H9 (cell line): ENCODE measurements at regions not wholly inside any gene's neighbourhood (a gene's known extent, or its start where the extent isn't known, plus 50 kb on each side); places are given as distances from the start of the nearest gene placed in this dataset.

Experiments
- DNase-seq: peaks from one replicate; pipeline ENCODE4 v3.0.0-alpha.2; 2017
- H2AFZ ChIP-seq: one replicate; pipeline ENCODE4 v1.6.1; 2013; ENCODE audit warnings: mild to moderate bottlenecking, low read length, control low read depth, moderate library complexity
- H2AK5ac ChIP-seq: 2 replicates; pipeline ENCODE4 v1.6.1; 2013; ENCODE audit warnings: low read length, control low read depth, mixed read lengths; ENCODE audit not compliant: insufficient read length
- H2BK120ac ChIP-seq: one replicate; pipeline ENCODE4 v1.6.1; 2013; ENCODE audit warnings: low read depth, mild to moderate bottlenecking, low read length, control low read depth, inconsistent platforms; ENCODE audit not compliant: poor library complexity, severe bottlenecking
- H2BK12ac ChIP-seq: 2 replicates; pipeline ENCODE4 v1.6.1; 2013; ENCODE audit warnings: low read length, control low read depth, mixed read lengths, low read depth; ENCODE audit not compliant: insufficient read length
- H2BK15ac ChIP-seq: 2 replicates; pipeline ENCODE4 v1.6.1; 2013; ENCODE audit warnings: low read depth, low read length, control low read depth
- H2BK20ac ChIP-seq: one replicate; pipeline ENCODE4 v1.6.1; 2013; ENCODE audit warnings: low read depth, mild to moderate bottlenecking, low read length, control low read depth, inconsistent platforms; ENCODE audit not compliant: poor library complexity, severe bottlenecking
- H2BK5ac ChIP-seq: 2 replicates; pipeline ENCODE4 v1.6.1; 2013; ENCODE audit warnings: low read length, control low read depth, mixed read lengths; ENCODE audit not compliant: insufficient read length
- H3K14ac ChIP-seq: 2 replicates; pipeline ENCODE4 v1.6.1; 2013; ENCODE audit warnings: low read length, control low read depth; ENCODE audit not compliant: insufficient read depth
- H3K18ac ChIP-seq: 2 replicates; pipeline ENCODE4 v1.6.1; 2013; ENCODE audit warnings: low read depth, mild to moderate bottlenecking, mixed read lengths, low read length, control low read depth; ENCODE audit not compliant: insufficient read length
- H3K23ac ChIP-seq: 2 replicates; pipeline ENCODE4 v1.6.1; 2013; ENCODE audit warnings: low read length, control low read depth, mixed read lengths, low read depth; ENCODE audit not compliant: insufficient read length
- H3K23me2 ChIP-seq: 2 replicates; pipeline ENCODE4 v1.6.1; 2013; ENCODE audit warnings: low read depth, mild to moderate bottlenecking, mixed read lengths, low read length, control low read depth; ENCODE audit not compliant: insufficient read length, poor library complexity, severe bottlenecking
- H3K27ac ChIP-seq: 2 replicates; pipeline ENCODE4 v1.5.1; 2013; ENCODE audit warnings: low read length, control low read depth, mixed read lengths, low read depth; ENCODE audit not compliant: insufficient read length
- H3K27me3 ChIP-seq: 2 replicates; pipeline ENCODE4 v1.6.1; 2013; ENCODE audit warnings: low read length, control low read depth, inconsistent platforms; ENCODE audit not compliant: insufficient read depth
- H3K4ac ChIP-seq: 2 replicates; pipeline ENCODE4 v1.6.1; 2013; ENCODE audit warnings: low read depth, mild to moderate bottlenecking, control low read depth, inconsistent platforms, low read length, moderate library complexity
- H3K4me1 ChIP-seq: 2 replicates; pipeline ENCODE4 v1.6.1; 2013; ENCODE audit warnings: low read length, control low read depth, inconsistent platforms; ENCODE audit not compliant: insufficient read depth
- H3K4me2 ChIP-seq: 2 replicates; pipeline ENCODE4 v1.6.1; 2013; ENCODE audit warnings: low read length, control low read depth, mixed read lengths; ENCODE audit not compliant: insufficient read length, insufficient read depth
- H3K56ac ChIP-seq: 2 replicates; pipeline ENCODE4 v1.6.1; 2013; ENCODE audit warnings: low read depth, mild to moderate bottlenecking, mixed read lengths, low read length, control low read depth; ENCODE audit not compliant: insufficient read length
- H3K79me1 ChIP-seq: 2 replicates; pipeline ENCODE4 v1.6.1; 2013; ENCODE audit warnings: low read depth, mild to moderate bottlenecking, moderate library complexity, low read length, control low read depth, inconsistent platforms; ENCODE audit not compliant: insufficient read depth, poor library complexity, severe bottlenecking
- H3K79me2 ChIP-seq: 2 replicates; pipeline ENCODE4 v1.6.1; 2013; ENCODE audit warnings: low read length, control low read depth, inconsistent platforms; ENCODE audit not compliant: insufficient read depth
- H3K9ac ChIP-seq: 2 replicates; pipeline ENCODE4 v1.6.1; 2013; ENCODE audit warnings: low read length, control low read depth, mixed read lengths; ENCODE audit not compliant: insufficient read length; ENCODE audit errors: extremely low read depth
- H3K9me3 ChIP-seq: one replicate; pipeline ENCODE4 v1.6.1; 2013; ENCODE audit warnings: low read depth, low read length, inconsistent platforms; ENCODE audit not compliant: control insufficient read depth
- H3T11ph ChIP-seq: one replicate; pipeline ENCODE4 v1.6.1; 2013; ENCODE audit warnings: mild to moderate bottlenecking, low read length, control low read depth, inconsistent platforms
- H4K20me1 ChIP-seq: one replicate; pipeline ENCODE4 v1.6.1; 2013; ENCODE audit not compliant: control insufficient read depth, insufficient read length, insufficient read depth
- H4K5ac ChIP-seq: 2 replicates; pipeline ENCODE4 v1.6.1; 2013; ENCODE audit warnings: low read depth, mild to moderate bottlenecking, mixed read lengths, low read length, control low read depth; ENCODE audit not compliant: insufficient read length
- H4K8ac ChIP-seq: replicated peaks from 2 replicates; pipeline ENCODE4 v1.6.1; 2013; ENCODE audit warnings: low read length, control low read depth, mixed read lengths, low read depth; ENCODE audit not compliant: insufficient read length
- H4K91ac ChIP-seq: 2 replicates; pipeline ENCODE4 v1.6.1; 2013; ENCODE audit warnings: low read depth, mild to moderate bottlenecking, moderate library complexity, mixed read lengths, low read length, control low read depth; ENCODE audit not compliant: insufficient read length
- H3K27ac Mint-ChIP-seq, 3 experiments: 2 replicates in 2 of 3; 3 replicates in 1 of 3; pipeline ENCODE4 v1.8.0; 2020 to 2021; ENCODE audit warnings: mixed read lengths in 3 of 3, mild to moderate bottlenecking in 1 of 3, moderate library complexity in 1 of 3
- H3K27me3 Mint-ChIP-seq: 2 replicates; pipeline ENCODE4 v1.8.0; 2021; ENCODE audit warnings: low read depth, mild to moderate bottlenecking, moderate library complexity, mixed read lengths
- H3K36me3 Mint-ChIP-seq, 3 experiments: 2 replicates in 2 of 3; 3 replicates in 1 of 3; pipeline ENCODE4 v1.8.0; 2020 to 2021; ENCODE audit warnings: low read depth in 3 of 3, mixed read lengths in 3 of 3; ENCODE audit not compliant: insufficient read depth in 1 of 3
- H3K4me1 Mint-ChIP-seq, 2 experiments: 2 replicates each; pipeline ENCODE4 v1.8.0; 2020; ENCODE audit warnings: mixed read lengths in 2 of 2
- H3K4me3 Mint-ChIP-seq, 2 experiments: 2 replicates in 1 of 2; 3 replicates in 1 of 2; pipeline ENCODE4 v1.8.0; 2020 to 2021; ENCODE audit warnings: mild to moderate bottlenecking in 2 of 2, mixed read lengths in 2 of 2, moderate library complexity in 1 of 2
- H3K9me3 Mint-ChIP-seq, 2 experiments: 2 replicates in 1 of 2; 3 replicates in 1 of 2; pipeline ENCODE4 v1.8.0; 2020; ENCODE audit warnings: mild to moderate bottlenecking in 2 of 2, mixed read lengths in 2 of 2, moderate library complexity in 1 of 2
- CTCF ChIP-seq: fragments of 200-600 bp; sonication (generic); conservative IDR thresholded peaks from 3 replicates; pipeline ENCODE4 v1.8.0; 2021; ENCODE audit warnings: antibody characterized with exemption, mild to moderate bottlenecking
- WGBS: extraction: QIAGEN DNeasy Blood & Tissue Kit; methylation state at CpG from one replicate; pipeline ENCODE4 v1.1.7; 2013; ENCODE audit warnings: missing lambda C conversion rate, low lambda C conversion rate, mixed read lengths; ENCODE audit not compliant: insufficient read length; ENCODE audit errors: extremely low coverage; 5-methylcytosine and 5-hydroxymethylcytosine counted together

- no peaks in the 10 kb centered on the region for H3K4me1 ChIP-seq
- no peaks in the 10 kb centered on the region for H3K23me2 ChIP-seq
- H3K27me3 ChIP-seq, result no peaks in the 10 kb centered on the region
- Mint-ChIP-seq H3K27ac (no peak overlapping the region), H3K4me3 (no peak overlapping the region), H3K4me1 (peaks cover 14 to 15% of the 10 kb centered on the region in 2 experiments), H3K36me3 (peaks cover 0 to 4% (median 0%) of the 10 kb centered on the region in 3 experiments; a peak in 1 of 7 replicates), H3K27me3 (no peaks in the 10 kb centered on the region), H3K9me3 (peaks cover 0 to 5% of the 10 kb centered on the region in 2 experiments; a peak in 3 of 5 replicates)
- H3K14ac ChIP-seq, result no peak overlapping the region
- H3K9ac ChIP-seq, result no peak overlapping the region
- no peak overlapping the region for H2BK5ac ChIP-seq
- no peak overlapping the region for H2BK15ac ChIP-seq
- no peak overlapping the region for H4K5ac ChIP-seq
- no peaks in the 10 kb centered on the region for H3K79me1 ChIP-seq
- H4K8ac ChIP-seq, result no peak overlapping the region
- no peak overlapping the region for H3K4me2 ChIP-seq
- H3K18ac ChIP-seq, result no peak overlapping the region
- H3K27ac ChIP-seq, result no peak overlapping the region
- H3K4ac ChIP-seq, result no peak overlapping the region
- no peaks in the 10 kb centered on the region for H3K9me3 ChIP-seq
- TF ChIP-seq CTCF, result no peak
- no peak overlapping the region for H2BK12ac ChIP-seq
- H4K20me1 ChIP-seq, result no peaks in the 10 kb centered on the region
- H4K91ac ChIP-seq, result no peak overlapping the region
- no CpG with 5 or more reads among the region's 1 CpG for WGBS
- no peaks in the 10 kb centered on the region for H3K79me2 ChIP-seq
- no peak overlapping the region for H3K56ac ChIP-seq
- H2AK5ac ChIP-seq, result no peak overlapping the region
- H3K23ac ChIP-seq, result no peak overlapping the region
- no peak for DNase-seq
- H2BK120ac ChIP-seq, result no peak overlapping the region
- H2BK20ac ChIP-seq, result no peak overlapping the region
- H2AFZ ChIP-seq, result no peak overlapping the region
- no peak overlapping the region for H3T11ph ChIP-seq
These were observed 368.9 kb downstream of the SEC16B start for GRCh38 chr1:177600936-177601335.
